ENCODE measurements at regions not wholly inside any gene's neighbourhood (a gene's known extent, or its start where the extent isn't known, plus 50 kb on each side); places are given as distances from the start of the nearest gene placed in this dataset.

DNA sequence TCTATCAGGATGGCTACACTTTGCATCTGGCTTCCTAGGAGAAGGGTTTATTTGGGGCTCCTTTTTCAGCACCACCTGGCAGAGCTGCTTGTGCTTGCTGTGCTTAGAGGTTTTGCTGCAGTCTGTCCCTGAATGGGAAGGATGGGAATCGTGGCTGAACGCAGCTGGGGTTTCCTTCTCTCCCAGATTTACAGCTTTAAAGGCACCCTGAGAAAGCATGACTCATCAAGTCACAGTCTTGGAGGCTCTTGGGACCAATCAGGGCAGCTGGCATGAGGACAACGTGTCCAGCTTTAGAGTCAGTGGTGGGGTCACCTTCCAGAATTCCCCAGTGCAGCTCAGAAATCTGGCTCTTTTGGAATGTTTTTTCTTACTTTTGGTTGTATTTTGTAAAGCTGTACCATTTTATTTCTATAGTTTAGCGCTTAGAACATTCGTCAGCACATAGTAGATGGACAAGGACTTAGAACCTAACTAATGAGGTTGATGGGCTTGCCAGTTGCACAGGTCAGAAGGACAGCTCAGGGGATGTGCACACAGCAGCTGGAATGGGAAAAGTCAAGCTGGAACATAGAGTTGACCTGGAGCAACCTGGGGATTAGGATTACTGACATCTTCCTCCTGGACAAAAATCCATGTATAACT is 222.6 kb downstream of the PRDM2 start:
- no peak for DNase-seq (ENCODE audit: low read depth)

DNA sequence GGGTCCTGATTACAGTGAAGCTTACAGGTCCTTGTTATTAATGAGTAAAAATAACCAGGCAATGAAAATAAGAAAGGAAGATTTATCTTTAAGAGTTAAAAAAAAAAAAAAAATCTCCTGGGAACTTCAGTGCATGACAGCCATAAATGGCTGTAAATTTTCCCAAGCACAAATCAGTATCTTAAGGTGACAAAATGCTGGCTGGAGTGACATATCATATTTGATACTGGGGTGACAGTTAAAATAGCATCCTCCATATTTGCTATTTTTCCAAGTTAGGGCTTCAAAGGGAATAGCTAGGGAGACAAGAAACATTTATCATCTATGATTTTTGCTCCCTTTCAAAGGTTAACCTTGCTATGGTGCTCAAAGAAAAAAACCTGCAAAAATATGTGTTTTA is 226.6 kb downstream of the PRDM2 start:
- no peak for DNase-seq (ENCODE audit: low read depth)

DNA sequence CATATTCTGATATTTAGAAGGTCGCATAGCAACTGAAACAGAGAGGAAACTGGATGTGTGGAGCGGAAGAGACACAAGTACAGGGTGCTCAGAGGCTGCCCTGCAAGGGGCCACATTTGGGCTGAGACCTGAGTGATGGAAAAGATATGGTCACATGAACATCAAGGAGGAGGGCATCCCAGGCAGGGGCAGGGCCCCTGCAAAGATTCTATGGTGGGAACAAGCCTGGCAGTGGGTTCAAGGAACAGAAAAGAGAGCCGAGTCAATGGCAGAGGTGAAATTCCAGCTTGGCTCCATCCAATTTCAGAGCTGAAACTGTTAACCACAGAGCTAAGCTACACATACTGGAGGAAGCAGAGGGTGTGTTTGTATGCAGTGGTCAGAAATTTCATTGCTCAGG is 227.7 kb downstream of the PRDM2 start:
- DNase-seq (ENCODE audit: low read depth) = no peak

DNA sequence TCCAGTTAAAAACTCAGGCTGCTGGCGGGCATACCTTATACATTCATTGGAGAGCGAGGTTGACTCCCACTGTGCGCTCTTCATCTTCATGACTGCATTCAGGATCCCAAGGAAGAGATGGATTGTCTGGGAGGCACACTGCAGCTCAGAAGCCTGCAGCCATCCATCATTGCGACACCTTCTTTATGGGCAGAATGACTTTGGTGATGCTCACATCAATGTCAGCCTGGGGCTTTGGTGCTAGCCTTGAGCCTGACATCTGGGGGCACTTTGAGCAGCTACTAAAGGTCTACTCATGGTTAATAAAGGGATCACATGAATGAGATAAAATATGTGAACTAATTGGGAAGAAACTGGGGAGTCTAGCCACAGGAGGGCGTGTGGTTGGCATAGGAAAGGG is 229.3 kb downstream of the PRDM2 start:
- no peak for DNase-seq (ENCODE audit: low read depth)

DNA sequence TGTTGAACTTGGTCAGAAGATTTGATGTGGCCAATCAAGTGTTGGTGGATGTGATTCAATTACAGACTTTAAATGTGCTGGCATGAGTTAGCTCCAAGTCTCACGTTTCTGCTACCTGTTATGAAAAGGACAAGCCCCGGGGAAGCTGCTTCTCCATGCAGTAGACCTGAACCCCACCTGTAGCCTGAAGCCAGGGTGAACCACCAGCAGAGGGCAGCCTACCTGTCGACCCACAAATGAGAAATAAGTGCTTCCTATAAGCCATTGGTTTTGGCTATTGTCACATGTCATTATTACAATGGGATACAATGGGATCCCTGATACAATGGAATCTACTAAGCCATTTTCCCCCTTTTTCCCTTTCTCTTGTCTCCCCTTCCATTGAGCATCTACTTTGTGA is 230.2 kb downstream of the PRDM2 start:
- no peak for DNase-seq (ENCODE audit: low read depth)

DNA sequence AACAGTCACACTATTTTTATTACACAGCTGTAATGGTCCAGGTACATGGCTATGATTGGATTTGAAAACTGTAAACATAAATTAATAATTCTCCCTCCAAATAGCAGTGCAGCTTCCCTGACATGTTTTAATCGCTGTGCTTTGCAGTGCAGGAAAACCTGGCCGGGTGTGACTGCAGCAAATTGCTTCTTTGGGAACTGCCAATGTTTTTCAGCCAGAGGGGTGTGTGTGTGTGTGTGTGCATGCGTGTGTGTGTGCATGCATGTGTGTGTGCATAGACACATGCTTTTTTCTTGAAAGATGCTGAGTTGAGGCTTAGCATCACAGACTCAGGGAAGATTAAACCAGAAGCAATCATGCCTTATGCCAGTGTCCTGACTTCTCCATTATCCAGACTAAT is 231.2 kb downstream of the PRDM2 start:
- DNase-seq (ENCODE audit: low read depth) = no peak

DNA sequence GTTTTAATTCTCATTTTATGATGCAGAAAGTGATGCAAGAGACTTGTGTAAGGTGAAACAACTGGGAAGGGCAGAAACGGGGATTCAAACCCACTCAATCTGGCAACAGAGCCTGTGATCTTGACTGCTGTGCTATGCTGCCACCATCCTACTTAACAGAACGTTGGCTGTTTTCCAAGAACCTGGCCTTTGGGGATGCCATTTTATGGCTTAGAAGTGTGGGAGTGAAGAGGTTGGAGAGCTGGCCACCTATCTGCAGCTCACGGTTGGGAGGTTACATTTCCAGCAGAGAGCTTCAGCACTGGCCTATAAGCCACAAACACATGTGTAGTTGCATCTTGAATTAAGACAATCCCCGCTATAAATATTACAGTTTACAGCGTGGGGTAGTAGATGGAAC is 235.3 kb downstream of the PRDM2 start:
- no peak for DNase-seq (ENCODE audit: low read depth)

DNA sequence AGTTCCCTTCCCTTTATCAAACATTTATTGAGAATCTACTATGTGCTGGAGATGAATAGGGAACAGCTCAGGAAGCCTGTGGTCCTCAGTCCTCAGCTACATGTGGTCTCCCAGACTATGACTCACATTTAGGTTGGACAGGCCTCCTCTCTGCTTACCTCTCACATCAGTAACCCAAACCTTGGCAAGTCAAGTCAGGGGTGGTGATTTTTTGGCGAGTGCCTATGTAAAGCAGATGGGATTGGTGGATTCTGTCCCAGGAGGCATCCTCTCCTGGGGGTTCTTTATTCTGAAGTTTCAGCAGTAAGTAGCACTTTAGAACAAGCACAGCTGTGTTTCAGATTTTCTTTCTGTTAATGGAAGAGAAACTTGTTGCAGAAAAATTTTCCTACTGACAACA is 241.3 kb downstream of the PRDM2 start:
- no peak for DNase-seq (ENCODE audit: low read depth)

DNA sequence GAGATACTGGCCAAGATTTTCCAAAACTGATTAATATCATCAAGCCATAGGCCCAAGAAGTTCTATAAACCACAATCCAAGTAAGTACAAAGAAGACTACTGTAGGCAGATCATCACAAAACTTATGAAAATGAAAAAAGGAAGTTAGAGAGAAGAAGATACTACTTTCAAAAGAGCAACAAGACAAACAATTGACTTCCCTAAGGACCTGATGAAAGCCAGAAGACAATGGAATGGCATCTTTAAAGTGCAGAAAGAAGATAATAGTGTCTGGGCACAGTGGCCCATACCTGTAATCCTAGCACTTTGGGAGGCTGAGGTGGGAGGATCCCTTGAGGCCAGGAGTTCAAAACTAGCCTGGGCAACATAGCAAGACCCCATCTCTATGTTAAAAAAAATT is 243.1 kb downstream of the PRDM2 start:
- DNase-seq (ENCODE audit: low read depth) = no peak

DNA sequence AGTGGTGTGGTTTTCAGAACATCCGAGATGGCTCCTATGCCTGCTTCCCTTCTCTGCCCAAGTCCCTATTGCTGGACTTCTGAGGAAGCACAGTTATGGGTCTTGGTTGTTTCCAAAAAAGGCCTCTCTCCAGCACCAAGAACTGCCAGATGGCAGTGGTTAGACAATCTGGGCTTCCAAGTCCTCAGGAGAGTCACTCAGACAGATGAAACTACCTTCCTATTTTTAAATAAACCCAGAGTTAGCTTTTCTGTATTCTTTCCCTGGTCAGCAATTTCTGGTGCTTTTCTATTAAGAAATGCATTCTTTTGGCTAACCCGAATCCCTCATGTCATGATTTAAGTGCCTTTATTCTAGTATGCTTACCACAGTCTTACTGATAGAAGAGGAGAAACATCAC is 245.9 kb downstream of the PRDM2 start:
- DNase-seq (ENCODE audit: low read depth) = no peak

DNA sequence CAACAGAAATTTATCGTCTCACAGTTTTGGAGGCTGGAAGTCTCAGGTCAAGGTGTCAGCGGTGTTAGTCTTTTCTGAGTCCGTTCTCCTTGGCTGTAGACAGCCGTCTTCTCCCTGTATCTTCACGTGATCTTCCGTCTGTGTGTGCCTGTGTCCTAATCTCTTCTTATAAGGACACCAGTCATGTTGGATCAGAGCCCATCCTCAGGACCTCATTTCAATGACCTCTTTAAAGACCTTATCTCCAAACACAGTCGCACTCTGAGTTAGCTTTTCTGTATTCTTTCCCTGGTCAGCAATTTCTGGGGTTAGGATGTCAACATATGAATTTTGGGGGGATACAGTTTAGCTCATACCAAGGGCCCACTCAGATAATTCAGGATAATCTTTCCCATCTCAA is 247.7 kb downstream of the PRDM2 start:
- DNase-seq (ENCODE audit: low read depth) = no peak

DNA sequence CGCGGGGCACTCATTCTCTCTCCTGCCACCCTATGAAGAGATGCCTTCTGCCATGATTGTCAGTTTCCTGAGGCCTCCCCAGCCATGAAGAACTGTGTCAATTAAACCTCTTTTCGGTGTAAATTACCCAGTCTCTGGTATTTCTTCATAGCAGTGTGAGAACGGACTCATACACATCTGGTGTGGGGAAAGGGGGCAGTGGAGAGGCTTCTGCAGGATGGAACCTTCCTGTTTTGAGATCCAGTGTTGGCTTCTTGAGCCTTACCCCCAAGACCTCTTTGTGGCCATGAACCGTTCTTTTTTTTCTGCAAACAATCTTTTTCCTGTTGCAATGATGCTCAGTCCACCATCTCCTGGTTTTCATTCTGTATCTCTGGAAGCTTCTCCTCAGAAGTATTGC is 248.4 kb downstream of the PRDM2 start:
- no peak for DNase-seq (ENCODE audit: low read depth)

DNA sequence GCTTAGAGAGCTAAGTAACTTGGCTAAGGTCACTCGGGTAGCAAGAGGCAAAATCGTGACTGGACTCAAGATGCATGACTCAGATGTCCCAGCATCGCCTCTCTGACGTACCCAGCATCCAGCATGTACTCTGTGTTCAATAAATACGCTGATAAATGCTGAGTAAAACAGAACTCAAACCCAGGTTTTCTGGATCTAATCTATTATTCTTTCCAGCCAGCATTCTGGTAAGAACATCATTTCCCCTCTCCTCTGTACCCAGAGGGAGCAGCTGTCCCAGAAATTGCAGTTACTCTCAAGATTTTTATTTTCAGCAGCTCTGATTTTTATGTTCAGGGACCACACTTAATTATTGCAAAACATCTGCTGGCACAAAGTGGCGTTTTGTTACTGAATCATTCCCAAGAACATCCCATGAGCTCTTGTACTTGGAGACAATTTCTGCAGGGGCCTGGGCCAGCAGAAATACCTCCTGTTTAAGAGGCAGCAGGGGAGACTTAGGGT is 249.0 kb downstream of the PRDM2 start:
- no peak for DNase-seq (ENCODE audit: low read depth)

DNA sequence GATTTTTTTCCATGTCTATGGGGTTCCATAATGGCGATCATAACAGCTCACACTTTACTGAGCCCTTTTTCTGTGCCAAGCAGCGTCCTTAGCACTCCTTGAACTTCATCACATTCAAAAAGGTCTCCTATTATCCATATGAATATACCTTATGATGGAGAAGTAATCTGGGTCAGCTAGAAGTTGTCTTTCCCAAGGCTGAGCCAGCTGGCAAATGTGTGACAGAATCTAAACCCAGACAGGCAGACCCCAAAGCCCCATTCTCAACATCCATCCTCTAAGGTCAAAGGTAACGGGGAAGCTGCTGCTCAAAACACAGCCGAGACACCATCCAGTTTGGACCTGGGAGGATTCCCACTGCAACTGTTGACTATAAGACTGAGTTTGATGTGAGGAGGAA is 249.6 kb downstream of the PRDM2 start:
- no peak for DNase-seq (ENCODE audit: low read depth)

DNA sequence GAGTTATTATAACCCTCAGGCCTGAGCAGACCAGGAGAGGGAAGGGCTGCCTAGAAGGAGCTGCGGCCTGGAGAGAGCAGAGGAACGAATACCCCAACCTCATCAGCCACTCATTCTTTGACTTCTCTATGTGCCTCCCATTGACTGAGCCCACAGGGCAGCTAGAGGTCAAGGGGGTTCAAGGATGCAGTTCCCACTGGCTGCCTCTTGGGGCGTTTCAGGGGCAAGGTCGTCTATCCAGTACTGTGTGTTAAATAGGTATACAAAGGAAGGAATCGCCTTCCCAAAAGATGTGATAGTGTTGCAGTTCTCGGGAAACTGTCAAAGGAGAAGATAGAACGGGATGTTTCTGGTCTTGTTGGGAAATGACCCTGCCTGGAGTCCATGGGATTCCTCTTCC is 250.6 kb downstream of the PRDM2 start:
- no peak for DNase-seq (ENCODE audit: low read depth)

DNA sequence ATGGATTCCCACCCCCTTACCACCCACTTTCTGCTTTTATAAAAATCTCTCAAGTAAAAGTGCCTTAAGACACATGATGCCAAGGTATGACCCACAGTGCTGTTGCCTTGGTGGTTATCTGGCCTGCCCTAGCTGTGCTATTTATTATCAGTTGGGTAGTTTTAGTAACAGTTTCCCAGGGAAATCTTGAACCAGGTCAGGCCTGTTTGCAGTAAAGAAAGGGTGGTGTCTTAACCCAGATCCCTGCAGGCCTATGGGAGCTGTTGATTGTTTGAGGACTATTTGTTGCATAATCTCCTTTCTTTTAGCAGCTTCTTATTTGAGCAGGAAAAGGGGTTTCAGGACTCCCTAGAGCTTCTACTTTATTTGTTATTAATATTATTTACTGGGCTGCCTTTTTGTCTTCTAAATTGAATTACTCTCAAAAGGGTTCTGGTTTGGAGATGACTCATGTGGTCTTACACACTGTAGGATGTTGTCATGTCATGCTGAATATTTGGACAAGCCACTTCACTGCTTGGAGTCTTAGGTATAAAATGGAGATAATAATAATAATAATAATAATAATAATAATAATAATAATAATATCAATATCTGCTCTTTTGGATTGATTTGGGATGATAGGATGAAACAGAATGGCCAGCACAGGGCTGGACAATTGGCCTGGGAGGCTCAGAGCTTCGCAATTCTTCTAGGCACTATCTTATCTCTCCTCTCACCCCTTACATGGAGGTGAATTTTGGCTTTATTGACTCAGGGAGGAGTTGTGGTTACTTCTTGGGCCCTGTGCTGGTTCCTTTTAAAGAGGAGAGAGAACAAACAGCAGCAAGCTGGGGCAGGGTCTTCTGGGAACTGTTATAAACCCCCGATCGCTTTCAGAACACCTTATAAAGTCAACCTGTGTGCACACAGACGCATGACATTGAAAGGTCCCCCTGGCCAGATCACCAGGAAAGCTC is 252.1 kb downstream of the PRDM2 start:
- no peak for DNase-seq (ENCODE audit: low read depth)

DNA sequence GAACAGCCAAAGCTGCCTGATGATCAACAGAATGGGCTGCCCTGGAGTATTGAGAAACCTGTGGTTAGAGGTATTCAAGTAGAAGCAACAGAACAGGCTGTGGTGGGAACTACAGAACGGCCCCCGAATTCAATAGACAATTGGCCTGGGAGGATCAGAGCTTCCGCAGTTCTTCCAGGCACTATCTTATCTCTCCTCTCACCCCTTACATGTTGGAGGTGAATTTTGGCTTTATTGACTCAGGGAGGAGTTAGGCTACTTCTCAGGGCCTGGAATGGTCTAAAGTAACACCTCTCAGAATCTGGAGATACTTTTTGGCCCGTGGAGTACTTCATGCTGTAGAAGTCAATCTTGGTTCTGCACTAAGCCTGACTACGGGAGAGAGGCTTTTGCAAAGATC is 253.0 kb downstream of the PRDM2 start:
- DNase-seq (ENCODE audit: low read depth) = no peak

DNA sequence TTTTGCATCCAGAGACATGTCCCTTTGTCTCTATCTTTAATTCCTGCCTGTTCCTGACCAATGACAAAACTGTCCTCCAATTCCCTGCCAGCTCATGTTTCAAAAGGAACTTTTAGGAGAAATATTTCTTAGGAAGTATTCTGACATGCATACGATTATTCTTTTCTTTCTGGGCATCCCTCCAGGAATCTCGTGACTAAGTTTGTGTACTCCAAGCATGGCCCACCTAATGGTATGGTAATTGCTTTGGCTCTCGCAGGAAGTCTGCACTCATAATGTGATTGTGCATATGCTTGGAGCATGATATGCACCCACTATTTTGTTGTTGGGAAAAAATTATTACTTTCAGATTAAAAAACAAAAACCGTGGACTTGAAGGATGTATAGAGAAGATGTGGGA is 256.4 kb downstream of the PRDM2 start:
- no peak for DNase-seq (ENCODE audit: low read depth)

DNA sequence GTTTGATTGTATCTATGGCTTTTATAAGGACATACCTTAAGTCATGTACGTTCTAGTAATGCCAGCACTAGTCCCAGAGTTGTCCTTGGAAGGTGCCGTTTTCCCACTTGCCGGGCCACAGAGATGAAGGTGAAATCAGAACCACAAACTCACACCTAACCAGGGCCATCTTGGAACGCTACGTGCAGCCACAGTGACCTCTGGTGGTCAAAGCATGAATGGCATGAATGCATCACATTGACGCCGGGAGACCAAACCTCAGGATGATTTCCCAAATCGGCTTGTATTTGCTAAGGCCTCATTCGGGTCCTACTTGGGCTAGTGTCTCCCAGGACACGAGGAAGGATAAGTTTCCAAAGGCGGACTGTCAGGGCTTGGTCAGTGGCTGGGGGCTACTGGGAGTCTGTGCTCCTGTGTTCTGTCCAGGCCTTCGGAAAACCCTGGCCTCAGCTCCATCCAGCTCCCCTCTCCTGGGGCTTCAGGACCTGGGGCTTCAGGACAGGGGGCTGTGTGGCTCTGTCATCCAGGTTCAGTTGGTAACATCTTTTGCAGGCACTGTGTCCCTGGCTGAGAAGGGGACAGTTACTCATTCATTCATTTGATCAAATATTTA is 260.5 kb downstream of the PRDM2 start:
- DNase-seq (ENCODE audit: low read depth) = peak; percentile 28

DNA sequence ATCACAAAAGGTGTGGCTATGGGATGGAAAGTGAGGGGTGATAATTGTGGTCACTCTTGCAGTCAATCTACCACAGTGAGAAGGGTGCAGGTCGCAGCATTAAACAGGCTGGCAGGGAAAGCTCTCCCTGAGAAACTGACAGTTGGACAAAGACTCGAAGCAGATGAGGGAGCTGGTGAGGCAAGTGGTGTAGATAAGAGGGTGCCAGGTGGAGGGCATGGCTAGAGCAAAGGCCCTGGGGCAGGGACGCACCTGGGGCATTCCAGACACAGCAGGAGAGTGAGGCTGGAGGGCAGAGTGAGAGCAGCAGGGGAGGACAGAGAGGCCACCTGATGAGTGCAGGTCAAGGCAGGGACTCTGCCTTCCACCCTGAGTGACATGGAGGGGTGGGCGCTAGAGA is 264.8 kb downstream of the PRDM2 start:
- DNase-seq (ENCODE audit: low read depth) = no peak

DNA sequence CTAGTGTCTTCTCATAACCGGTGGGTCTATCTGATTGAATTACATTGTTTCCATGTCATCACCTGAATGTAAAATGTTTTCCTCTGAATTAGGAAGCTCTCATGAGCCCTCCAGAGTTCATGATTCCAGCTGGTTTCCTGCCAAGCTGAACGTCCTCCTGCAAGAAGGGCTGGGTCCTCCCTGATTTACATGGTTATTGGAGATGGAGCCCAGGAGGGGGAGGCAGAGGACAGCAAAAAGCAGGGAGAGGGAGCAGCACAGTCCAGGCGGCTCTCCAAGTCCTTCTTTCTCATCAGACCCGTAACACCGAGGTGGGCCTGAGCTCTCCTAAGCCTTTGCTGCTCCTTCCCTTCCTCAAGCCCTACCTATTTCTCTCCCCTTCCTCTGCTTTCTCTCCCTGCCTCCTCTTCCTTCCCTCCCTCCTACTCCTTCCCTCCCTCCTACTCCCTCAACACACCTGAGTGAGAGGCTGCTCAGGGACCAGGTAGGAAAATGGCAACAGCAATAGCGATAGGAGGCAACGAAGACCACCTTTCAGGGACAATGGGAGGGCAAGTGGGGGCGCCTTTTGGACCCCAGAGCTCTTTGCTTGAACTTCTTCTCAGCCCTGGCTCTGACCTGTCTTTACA is 265.9 kb downstream of the PRDM2 start:
- DNase-seq (ENCODE audit: low read depth) = peak; percentile 15

DNA sequence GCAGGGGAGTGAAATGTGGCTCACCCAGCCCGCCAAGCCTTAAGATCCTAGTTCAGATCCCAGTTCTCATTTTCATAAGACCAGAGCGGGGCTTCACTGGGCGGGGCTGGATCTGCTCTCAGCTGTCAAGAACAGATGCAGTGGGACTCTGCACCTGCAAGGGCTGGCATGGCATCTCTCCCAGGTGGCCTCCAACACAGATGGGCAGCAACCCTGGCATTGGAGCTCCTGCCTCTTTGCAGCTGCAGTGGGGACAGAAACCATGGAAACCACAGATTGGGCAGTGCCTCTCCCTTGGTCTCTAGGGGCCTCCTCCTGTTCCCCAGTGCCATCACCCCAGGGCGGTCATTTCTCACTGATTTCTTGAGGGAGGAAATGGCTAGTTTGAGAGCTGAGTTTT is 267.7 kb downstream of the PRDM2 start:
- no peak for DNase-seq (ENCODE audit: low read depth)

DNA sequence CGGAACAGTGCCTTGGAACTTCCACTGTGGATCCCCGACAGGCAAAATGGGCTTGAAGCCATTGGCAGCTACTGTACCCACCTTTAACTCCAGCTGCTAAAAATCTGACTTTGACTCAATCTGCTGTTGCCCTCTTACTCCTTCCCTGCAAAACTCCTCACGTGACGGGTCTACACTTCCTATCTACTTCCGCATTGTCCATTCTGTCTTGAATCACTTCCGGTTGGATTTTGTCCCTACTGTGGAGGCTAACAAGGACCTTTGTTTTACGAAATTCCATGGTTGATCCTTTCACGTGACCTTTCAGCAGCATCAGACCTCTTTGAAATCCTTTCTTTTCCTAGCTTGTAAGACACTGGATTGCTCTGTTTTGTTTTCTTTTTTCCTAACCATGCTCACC is 268.4 kb downstream of the PRDM2 start:
- DNase-seq (ENCODE audit: low read depth) = no peak

Measured in GM04504 (cell line).